GM23248 (cell line): ENCODE measurements at regions not wholly inside any gene's neighbourhood (a gene's known extent, or its start where the extent isn't known, plus 50 kb on each side); places are given as distances from the start of the nearest gene placed in this dataset.

ENCODE experiments used
- EZH2 ChIP-seq: fragments of 200-600 bp; sonication (generic); IDR thresholded peaks from 2 replicates; pipeline ENCODE4 v1.6.1; 2018; ENCODE audit warnings: antibody characterized with exemption, mild to moderate bottlenecking; ENCODE audit not compliant: insufficient read depth, poor library complexity, severe bottlenecking
- EZH2phosphoT487 ChIP-seq: fragments of 200-600 bp; sonication (generic); IDR thresholded peaks from 2 replicates; pipeline ENCODE4 v1.6.1; 2018; ENCODE audit warnings: antibody characterized with exemption, moderate library complexity, mild to moderate bottlenecking, low read depth; ENCODE audit not compliant: insufficient read depth

DNA sequence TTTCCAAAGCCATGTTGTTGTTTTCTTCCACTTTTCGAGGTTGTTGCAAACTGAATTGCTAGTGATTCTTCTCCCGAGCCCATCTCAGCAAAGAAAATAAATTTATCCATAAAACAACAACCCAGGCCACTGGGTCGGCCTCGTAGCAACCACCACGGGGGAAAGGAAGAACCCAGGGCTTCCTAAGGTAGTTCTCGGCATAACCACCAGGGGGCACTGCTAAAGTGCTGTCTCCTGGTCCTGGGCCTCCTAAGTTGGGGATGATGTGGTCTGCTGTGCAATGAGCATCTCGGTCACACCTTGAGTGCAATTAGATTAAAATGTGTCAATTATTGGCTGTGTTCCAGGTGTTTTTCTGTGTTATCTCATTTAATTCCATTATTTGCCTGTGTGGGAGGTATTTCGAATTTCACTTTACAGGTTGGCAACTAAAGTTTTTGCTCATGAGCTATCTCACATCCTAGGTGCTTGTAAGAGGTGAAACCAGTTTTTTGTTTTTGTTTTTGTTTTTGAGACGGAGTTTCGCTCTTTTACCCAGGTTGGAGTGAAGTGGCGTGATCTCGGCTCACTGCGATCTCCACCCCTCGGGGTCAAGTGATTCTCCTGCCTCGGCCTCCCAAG lies 102.8 kb upstream of the DAP start:
- TF ChIP-seq EZH2phosphoT487, result no peak
- no peak for TF ChIP-seq EZH2
